GM18502 (cell line): ENCODE measurements at regions not wholly inside any gene's neighbourhood (a gene's known extent, or its start where the extent isn't known, plus 50 kb on each side); places are given as distances from the start of the nearest gene placed in this dataset.

Experiments used
- ATAC-seq: cut with Tn5 transposase; IDR thresholded peaks from one replicate; pipeline ENCODE4 v1.9.1; 2021; ENCODE audit warnings: mild to moderate bottlenecking; ENCODE audit not compliant: unreplicated experiment, poor library complexity

DNA sequence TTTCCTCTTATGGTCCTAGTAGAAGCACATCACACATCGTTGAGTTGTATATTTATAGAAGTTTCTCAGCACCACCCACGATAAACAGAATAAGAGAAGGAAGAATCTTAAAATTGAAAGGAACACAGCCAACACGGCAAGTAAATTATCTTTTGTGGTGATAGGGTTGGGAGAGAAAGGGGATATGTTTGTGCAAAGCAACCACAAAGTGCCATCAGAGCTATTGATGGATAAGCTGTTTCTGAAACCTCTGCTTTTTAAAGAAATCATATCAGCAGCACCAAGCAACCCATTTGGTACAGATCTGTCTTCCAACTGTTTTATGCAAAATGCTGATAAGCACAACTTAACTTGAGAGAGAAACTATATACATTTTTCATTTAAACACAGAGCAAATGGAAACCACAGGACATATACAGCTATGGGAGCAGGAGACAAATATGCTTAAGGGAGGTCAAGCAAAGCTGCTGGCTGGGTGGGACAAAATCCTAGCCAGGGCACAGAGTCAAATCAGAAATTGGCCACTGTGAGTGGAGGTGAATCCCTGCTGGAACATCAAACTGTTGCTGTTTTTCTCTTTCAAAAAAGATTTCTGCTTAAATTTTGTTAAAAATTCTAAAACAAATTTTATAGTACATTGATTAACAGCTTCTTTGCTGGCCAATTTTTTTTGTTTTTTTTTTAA lies 194.0 kb upstream of the HHIP start:
- no peak for ATAC-seq

DNA sequence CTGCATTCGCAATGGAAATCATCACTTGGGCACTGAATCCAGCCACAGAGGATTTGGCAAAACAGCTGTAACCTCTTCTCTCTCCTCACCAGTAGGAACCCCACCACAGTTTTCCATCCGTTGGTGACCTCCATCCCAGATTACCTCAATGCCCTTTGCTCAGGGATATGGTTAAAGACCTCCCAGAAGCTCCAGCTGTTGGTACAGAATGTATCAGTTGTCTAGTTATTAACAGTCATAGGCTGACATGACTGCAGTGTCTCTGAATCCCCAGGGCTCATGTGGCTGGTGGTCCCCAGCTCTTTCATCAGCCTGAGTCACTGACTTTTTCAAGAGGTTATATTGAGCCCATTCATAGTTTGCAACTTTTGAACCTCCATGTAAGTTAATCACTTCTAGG lies 189.8 kb upstream of the HHIP start:
- ATAC-seq = no peak

DNA sequence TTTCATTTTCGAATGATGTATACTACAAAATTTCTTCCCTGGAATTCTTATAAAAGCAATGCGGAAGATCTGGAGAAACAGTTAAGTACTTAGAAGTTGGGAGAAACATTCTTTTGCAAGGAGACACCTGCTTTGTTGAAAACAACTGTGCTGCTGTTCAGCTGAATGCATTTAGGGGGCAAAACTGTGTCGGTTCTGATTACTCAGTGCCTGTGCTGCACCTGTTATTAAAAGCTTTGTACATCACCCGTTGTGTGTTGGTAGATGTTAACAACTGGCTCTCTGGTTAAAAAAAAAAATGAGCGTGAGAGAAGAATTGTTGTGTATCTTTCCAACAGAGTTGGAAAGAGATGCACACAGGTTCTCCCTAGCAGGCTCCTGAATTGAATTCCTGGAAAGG lies 184.1 kb upstream of the HHIP start:
- ATAC-seq = no peak

DNA sequence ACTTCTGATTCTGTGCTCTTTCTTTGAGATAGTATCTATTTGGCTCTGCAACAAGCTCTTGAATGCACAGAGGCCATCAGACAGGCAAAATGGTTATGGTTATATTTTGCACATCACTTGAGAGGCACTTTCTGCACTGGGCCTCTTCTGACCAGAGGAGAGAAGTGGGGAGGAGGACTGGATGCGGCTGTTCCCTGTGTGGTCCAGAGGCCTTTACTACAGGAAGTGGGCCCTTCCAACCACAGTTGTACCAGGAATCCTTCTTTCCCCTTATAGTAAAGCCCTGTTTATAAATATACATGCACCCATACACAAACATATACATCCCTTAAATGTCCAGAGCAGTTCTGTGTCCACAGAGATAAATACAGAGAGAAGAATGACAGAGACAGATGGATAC lies 182.7 kb upstream of the HHIP start:
- ATAC-seq = no peak

DNA sequence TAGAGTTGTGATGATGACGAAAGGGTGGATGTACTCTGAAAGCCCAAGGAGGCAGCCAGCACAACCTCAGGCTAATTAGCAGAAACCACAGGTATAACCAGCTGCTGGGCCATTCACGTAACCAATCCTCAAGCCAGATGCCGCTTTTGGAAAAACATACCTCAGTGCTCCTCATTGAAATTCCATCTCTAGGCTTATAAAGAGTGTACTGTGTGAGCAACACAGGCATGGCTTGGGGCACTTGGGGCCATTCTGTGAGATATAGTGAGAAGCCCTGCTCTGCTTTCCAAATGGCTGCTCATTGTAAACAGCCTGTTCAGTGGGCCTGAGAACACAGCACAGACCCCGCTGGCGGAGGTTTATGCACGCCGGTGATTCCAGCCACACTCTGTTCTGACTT lies 182.1 kb upstream of the HHIP start:
- ATAC-seq = no peak

DNA sequence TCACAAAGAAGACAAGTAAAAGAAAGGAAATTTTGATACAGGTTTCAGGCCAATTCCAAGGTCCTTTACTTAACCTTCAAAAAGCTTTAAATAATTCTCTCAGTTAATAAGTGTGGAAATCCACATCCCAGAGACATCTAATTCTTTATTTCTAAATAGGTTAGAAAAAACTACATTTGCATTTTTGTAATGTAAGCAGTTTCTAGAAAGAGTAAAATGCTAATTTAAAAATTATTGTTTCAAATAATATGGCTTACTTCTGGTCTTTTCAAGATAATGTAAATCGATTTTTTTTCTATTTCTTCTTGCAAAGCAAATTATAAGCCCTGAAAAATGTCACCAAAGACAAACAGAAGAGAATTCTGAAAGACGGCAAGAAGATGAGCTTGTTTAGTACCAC lies 180.4 kb upstream of the HHIP start:
- ATAC-seq = no peak

DNA sequence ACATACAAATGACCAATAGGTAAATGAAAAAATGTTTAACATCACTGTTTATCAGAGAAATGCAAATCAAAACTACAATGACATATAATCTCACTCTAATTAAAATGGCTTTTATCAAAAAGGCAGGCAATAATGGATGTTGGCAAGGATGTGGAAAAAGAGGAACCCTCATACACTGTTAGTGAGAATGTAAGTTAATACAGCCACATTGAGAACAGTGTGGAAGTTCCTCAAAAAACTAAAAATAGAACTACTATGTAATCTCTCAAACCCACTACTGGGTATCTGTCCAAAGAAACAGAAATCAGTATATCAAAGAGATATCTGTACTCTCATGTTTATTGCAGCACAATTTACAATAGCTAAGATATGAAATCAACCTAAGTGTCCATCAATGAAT lies 165.9 kb upstream of the HHIP start:
- no peak for ATAC-seq

DNA sequence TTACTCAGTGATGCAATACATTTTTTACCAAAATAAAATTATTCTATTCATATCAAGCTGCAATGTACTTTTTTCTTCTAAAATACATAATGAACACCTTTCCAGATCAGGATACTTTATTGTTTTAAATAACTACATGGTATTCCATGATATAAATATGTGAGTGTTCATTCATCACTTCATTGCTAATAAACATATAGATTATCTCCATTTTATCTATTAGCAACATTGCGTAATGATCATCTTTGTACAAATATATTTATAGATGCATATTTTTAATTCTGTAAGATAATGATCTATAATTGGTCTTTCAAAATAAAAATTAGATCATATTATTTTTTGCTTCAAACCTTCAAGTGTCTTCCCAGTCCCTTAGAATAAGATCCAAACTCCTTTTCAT lies 156.1 kb upstream of the HHIP start:
- ATAC-seq = no peak

DNA sequence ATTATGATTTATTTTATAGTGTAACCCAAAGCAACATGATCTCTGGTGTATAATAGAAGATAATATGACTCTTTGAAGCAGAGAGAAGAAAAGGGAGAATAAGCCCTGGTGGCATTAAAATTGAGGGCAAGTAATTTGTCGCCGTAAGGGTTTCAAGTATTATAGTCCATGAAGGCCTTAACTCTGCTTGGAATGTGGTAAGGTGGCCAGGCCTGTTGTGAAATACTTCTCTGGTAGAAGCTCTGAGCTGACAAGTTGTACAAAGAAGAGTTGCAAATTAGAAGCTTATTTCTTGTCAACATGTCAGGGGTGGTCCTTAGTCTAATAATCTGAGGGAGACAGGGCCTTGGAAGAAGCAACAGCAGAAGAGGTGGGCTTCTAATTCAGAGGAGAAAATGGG lies 151.7 kb upstream of the HHIP start:
- no peak for ATAC-seq

DNA sequence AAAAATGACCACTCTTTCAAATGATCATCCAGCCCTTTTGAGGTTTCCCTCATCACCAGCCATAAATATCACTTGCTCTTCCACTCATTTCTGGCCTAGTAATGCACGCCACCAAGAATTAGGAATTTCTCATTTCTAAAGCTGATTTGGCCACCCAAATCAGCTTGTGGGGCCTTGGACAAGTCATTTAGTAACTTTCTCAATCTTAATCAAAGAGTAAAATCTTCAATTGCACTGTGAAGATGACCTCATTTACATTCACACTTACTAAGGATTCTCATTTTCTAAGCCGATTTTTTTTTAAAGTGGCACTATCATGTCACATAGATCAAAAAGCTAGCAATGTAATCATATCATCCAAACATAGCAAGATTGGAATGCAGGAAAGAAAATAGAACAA lies 150.0 kb upstream of the HHIP start:
- ATAC-seq = no peak

DNA sequence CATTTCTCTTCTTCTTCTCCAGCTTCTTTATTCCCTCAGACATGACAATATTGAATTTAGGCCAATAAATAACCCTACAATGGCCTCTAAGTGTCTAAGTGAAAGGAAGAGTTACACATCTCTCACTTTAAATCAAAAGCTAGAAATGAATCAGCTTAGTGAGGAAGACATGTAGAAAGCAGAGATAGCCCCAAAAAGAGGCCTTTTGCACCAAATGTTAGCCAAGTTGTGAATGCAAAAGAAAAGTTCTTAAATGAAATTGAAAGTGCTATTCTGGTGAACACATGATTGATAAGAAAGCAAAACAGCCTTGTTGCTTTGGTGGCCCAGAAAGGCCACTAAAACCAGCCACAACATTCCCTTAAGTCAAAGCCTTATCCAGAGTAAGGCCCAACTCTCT lies 146.2 kb upstream of the HHIP start:
- ATAC-seq = peak; percentile 91

DNA sequence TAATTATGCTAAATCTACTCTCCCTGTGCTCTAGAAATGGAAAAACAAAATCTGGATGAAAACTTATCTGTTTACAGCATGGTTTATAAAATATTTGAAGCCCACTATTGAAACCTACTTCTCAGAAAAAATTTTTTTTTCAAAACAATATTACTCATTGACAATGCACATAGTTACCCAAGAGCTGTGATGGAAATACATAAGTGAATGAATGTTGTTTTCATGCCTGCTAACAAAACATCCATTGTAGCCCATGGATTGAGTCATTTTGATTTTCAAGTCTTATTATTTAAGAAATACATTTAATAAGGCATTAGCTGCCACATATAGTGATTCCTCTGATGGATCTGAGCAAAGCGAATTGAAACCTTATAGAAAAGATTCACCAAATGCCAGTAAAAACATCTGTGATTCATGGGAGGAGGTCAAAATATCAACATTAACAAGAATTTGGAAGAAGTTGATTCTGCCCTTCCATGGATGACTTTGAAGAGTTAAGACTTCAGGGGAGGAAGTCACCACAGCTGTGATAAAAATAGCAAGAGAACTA lies 144.7 kb upstream of the HHIP start:
- no peak for ATAC-seq

DNA sequence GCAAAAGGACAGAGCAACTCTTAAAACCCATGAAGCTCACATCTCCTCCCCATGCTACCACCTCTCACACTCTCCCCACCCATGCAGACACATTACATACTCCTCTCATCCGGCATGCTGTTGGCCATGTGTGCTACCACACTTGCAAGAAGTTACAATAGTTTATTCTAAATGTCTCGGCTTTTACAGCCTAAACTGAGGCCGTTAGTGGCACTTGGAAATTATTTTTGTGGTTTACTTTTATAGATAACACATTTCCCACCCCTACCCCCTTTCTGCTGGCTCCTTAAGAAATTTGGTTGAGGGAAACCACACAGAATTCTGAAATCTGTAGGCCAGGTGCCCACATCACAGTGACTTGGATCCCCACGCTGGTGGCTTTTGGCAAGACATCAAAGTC lies 141.1 kb upstream of the HHIP start:
- no peak for ATAC-seq

DNA sequence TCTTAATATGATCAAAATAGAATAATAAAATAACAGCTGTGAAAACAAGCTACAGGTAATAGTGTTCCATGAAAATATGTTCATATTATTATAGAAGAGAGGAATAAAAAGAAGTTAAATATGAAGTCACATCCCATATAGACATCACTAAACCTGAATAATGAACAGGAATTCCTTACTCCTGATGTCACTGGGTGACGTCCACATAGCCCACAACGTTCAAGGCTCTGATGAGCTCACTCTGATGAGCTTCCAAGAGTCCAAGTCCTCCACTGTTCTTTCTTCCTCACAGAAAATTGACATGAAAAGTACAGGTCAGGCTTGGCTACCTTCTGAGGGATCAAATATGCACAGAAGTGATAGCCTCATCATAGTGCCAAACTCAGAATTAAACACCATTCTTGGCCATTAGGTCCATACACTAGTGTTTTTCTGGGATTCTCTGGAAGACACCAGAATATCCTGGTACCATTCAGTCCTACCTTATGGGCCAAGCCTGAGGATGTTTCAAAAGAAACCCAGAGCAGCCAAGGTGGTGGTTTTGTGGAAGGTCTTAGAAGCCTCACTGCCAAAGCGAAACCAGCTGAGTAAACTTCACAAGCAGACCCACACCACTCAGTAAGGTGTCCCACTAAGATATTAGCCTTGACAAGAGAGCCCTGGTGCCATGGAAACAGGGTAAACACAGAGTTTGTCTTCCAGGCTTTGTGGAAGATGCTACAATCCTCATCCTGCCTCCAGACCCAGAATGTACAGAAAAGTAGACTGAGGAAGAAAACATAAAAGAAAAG lies 138.4 kb upstream of the HHIP start:
- ATAC-seq = no peak

DNA sequence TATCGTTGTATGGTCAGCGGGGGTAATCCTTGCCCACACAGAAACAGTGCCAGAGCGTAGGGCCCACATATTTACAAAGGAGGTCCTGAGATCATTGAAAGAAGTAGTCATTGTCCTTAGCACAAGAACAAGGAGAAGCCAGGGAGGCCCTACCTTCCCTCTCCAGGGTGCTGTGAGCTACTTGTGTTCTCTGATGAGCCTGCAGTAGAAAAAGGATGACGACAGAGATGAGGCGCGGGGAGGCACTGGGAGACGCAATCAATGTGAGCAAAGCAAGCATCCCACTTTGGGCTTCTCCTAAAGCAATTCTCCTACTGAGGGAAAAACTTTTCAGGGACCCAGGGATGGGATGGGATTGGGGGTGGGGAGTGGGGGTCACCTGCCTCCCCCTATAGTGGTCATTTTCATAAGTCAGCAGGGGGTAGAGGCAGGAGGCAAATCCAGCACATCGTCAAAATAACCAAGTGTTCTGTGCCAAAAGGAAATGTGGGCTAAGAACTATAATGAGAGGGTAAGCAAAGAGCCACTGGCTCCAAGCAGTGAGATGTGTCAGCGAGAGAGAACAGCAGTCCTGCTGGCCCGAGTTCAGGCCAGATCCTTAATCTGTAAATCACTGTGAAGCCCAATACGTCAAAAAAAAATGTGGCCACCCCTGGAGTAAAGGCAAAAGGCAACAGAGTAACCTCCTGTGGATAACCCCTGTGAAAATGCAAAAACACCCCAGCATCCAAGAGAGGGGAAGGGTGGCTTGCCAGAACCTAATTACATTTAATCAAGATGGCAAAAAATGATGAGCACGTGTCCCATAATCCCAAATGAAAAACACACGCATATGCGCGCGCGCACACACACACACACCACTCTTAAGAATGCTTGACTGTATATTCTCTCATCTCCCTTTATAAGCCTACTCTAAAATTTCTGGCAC lies 136.6 kb upstream of the HHIP start:
- no peak for ATAC-seq

DNA sequence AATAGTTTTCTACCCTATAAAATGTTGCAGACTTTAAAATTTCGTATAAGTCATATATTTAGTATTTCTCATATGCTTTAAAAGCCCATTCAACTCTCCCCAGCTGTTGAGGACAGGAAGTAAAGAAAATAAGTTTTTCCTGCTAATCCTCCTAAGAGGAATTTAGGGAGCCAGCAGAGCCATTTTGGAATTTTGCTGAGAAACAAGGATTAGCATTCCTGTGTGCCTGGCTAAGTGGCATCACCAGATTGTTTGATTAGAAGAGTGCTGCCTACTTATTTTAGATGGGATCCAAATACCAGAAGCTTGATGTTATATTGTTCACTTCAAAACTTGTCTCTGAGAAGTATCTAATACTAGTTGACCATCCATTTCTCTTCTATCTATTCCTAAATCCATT lies 131.2 kb upstream of the HHIP start:
- ATAC-seq = no peak

DNA sequence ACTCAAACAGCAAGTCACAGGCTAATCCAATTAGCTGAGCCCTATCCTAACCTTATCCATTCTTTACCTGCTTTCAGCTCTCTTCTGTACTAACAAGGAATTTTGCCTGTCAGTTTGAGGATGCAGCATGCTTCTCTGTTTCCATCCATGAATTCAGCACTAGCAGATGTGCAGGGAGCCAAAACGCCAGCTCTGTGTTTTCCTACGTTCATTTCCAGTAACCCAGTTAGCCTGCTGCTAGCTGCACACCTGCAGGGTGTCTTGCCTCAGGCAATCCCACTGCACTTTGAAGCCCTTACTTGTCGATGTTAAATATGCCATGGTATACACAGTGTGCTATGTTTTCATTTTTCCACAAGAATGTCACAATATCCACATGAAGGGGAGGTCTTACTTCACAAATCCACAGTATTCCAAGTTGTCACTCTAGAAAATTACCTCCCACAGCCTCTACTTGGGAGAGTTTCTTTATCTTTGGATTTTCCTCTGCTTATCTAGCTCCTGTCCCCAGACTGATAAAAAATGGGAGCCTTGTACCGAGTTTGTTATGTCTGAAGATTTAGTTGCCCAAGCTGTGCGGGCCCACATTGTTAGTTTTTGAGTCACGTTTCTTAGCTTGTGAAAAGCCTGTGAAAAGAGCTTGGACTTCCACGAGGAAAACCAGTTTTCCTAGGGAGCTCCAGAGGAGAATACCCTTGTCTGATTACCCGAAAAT lies 127.6 kb upstream of the HHIP start:
- no peak for ATAC-seq

DNA sequence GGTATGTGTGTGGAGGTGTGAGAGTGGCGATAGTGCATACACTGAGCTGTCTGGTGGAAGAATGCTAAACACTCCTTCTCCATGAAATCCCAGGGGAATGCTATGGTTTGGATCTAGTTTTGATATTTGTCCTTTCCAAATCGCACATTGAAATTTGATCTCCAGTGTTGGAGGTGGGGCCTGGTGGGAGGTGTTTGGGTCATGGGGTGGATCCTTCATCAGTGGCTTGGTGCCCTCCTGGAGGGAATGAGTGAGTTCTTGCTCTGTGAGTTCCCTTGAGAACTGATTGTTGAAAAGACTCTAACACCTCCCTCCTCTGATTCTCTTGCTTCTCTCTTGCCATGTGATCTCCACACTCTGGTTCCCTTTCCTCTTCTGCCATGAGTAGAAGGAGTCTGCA lies 114.1 kb upstream of the HHIP start:
- no peak for ATAC-seq

DNA sequence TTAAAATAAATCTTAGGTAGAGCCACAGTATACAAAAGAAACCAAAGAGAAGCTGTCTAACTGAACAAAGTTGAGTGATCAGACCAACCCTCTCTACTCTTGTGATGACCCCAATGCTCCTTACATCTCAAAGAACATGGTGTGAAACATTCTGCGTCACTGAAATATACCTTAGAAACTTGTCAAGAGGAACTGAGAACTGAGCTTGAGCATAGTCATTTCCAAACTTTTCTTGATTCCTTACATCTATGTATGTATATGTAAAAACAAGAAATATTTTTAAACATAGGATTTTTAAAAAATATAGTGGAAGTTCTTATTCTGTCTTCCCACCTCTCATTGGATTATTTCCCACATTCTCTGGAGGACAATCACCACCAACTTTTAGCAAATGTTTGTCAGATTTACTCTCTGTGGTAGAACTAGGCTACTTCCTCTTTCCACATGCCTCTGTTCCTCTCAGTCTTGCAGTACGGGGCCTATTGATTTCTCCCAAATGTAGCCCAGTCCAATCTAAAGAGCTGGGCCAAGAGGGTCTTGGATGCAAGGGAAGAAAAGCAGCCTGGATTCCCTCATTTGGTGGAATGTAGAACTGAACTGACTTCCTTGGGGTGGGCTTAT lies 98.2 kb upstream of the HHIP start:
- ATAC-seq = peak; percentile 99

DNA sequence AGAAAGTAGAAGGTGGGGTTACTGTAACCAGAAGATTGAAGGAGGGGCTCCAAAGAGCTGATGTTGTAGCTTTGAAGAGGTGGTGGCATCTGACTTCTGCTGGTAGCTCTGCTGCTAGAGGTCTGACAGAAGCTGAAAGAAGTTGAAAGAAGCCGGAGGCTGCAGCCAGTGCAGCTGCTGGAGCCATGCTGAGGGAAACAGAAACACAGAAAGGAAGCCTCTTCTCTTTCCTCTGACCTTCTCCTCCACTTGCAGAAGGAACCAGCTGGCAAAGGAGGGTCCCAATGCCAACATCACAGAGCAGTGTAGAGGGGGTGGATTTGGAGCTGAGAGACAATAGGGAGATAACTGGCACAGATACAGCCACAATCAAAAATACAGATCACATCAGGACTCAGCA lies 89.3 kb upstream of the HHIP start:
- no peak for ATAC-seq
